Activated B cell treated with CpG ODN at 0.5 μM for 24 hours (primary cell): ENCODE measurements at regions not wholly inside any gene's neighbourhood (a gene's known extent, or its start where the extent isn't known, plus 50 kb on each side); places are given as distances from the start of the nearest gene placed in this dataset.

Experiments used
- ATAC-seq: fragments of 200-7000 bp; cut with Tn5 transposase; one replicate; pipeline ENCODE4 v1.10.0; 2021; ENCODE audit warnings: low read depth, mild to moderate bottlenecking, moderate library complexity
- CTCF ChIA-PET: fragments of 350-600 bp; sonication (Branson Sonifier 250); formaldehyde crosslinking; loops from one replicate; lab custom pipeline; 2021; ENCODE audit warnings: antibody characterized with exemption; lab: Charles Lee
- POLR2A ChIA-PET: fragments of 350-600 bp; sonication (Branson Sonifier 250); formaldehyde crosslinking; loops from one replicate; lab custom pipeline; 2021; ENCODE audit warnings: antibody characterized with exemption; lab: Charles Lee
- DNase-seq: peaks from one replicate; pipeline ENCODE4 v3.0.0; 2022
- H3K27ac Mint-ChIP-seq: one replicate; pipeline ENCODE4 v1.8.0; 2020; ENCODE audit warnings: mixed read lengths
- H3K27me3 Mint-ChIP-seq: one replicate; pipeline ENCODE4 v1.8.0; 2021; ENCODE audit warnings: mixed read lengths
- H3K36me3 Mint-ChIP-seq: one replicate; pipeline ENCODE4 v1.8.0; 2021; ENCODE audit warnings: low read depth, mixed read lengths
- H3K4me1 Mint-ChIP-seq: one replicate; pipeline ENCODE4 v1.8.0; 2021; ENCODE audit warnings: mixed read lengths
- H3K4me3 Mint-ChIP-seq: one replicate; pipeline ENCODE4 v1.8.0; 2020; ENCODE audit warnings: mild to moderate bottlenecking, mixed read lengths
- H3K9me3 Mint-ChIP-seq: one replicate; pipeline ENCODE4 v1.8.0; 2020; ENCODE audit warnings: mixed read lengths
- intact Hi-C: fragments of 100-400 bp; cut with micrococcal nuclease; formaldehyde crosslinking; loops from one replicate; pipeline ENCODE4 v1.15.1; 2024
- TF ChIP-seq, protein P1 (sequence below): fragments of 200-600 bp; IDR thresholded peaks from one replicate; pipeline ENCODE4 v1.8.0; 2022; ENCODE audit warnings: antibody characterized with exemption, mild to moderate bottlenecking

DNA sequence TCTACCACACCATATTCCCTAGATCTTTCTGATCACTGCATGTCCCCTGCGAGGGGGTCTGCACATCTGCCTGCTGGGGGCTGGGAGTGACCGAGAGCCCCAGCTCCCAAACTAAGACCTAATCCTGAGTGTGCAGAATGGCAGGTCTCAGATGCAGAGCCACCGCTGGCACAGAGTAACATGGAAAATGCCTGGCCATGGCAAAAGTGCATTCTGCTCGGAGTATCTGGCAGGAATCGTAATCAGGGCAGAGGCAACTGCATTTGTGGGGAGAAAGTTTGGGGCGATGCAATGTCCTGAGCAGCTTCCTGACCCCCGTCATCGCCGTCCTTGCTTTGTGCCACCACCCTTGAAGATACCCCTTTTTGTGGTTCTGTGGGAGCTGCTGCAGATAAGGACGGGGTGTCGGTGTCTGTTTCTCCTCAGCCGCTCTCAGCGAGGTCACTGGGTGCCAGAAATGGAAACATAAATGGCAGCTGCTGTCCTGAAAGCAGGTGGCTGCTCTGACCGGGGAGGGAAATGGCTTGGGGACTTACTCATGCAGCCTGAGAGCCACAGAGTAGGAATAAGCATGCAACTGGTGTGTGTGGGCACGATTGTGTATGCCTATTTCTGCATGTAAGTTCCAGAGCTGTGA is 157.9 kb downstream of the LY86 start:
- no peak for ATAC-seq
- ChIA-PET CTCF (no interaction called here), POLR2A (no interaction called here)
- intact Hi-C loops, result no loop called here
- Mint-ChIP-seq H3K36me3 (no peaks in the 10 kb centered on the region), H3K27me3 (no peaks in the 10 kb centered on the region), H3K4me3 (no peak overlapping the region), H3K9me3 (no peaks in the 10 kb centered on the region), H3K4me1 (no peaks in the 10 kb centered on the region), H3K27ac (no peak overlapping the region)
- TF ChIP-seq, protein P1, sequence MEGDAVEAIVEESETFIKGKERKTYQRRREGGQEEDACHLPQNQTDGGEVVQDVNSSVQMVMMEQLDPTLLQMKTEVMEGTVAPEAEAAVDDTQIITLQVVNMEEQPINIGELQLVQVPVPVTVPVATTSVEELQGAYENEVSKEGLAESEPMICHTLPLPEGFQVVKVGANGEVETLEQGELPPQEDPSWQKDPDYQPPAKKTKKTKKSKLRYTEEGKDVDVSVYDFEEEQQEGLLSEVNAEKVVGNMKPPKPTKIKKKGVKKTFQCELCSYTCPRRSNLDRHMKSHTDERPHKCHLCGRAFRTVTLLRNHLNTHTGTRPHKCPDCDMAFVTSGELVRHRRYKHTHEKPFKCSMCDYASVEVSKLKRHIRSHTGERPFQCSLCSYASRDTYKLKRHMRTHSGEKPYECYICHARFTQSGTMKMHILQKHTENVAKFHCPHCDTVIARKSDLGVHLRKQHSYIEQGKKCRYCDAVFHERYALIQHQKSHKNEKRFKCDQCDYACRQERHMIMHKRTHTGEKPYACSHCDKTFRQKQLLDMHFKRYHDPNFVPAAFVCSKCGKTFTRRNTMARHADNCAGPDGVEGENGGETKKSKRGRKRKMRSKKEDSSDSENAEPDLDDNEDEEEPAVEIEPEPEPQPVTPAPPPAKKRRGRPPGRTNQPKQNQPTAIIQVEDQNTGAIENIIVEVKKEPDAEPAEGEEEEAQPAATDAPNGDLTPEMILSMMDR, result no peak
- DNase-seq, result no peak

DNA sequence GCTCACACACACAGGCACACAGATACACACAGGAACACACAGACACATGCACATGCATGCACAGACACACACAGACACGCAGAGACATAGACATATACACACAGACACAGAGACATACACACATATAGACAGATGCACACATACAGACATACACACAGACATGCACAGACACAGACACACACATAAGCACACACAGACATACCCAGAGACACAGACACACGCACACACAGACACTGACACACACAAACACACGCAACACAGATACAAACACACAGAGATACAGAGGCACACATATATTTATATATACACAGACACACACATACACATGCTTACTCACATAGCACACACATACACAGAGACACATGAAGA is 158.4 kb downstream of the LY86 start:
- no peaks in the 10 kb centered on the region for H3K4me1 Mint-ChIP-seq
- H3K27me3 Mint-ChIP-seq, result no peaks in the 10 kb centered on the region
- no peak for DNase-seq
- TF ChIP-seq, protein P1, result no peak
- no peak overlapping the region for H3K4me3 Mint-ChIP-seq
- intact Hi-C loops, result no loop called here
- ATAC-seq, result no peak
- no peak overlapping the region for H3K27ac Mint-ChIP-seq
- H3K36me3 Mint-ChIP-seq, result no peaks in the 10 kb centered on the region
- ChIA-PET POLR2A (no interaction called here), CTCF (no interaction called here)
- no peaks in the 10 kb centered on the region for H3K9me3 Mint-ChIP-seq

DNA sequence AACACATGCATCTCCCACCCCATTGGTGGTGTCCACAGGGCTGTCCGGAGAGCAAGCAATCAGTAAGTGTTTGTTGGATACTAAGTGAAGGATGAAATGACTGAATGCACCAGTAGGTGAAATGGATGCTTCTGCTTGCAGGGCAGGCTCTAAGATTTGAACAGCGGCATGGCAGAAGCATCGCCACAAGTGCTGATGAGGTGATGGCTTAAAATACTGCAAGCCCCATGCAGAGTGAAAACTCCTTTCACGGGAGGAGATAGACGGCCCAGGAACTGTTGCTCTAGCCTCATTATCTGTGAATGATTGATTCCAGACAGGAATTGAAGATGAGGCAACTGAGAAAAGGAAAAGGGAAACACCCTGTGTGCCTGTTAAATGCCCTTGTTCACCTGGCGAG is 158.9 kb downstream of the LY86 start:
- Mint-ChIP-seq H3K9me3 (no peaks in the 10 kb centered on the region), H3K27me3 (no peaks in the 10 kb centered on the region), H3K27ac (no peak overlapping the region), H3K4me1 (no peaks in the 10 kb centered on the region), H3K36me3 (no peaks in the 10 kb centered on the region), H3K4me3 (no peak overlapping the region)
- DNase-seq (no peak), ATAC-seq (no peak)
- intact Hi-C loops, result no loop called here
- TF ChIP-seq, protein P1, result no peak
- POLR2A ChIA-PET, result no interaction called here
- CTCF ChIA-PET, result no interaction called here

DNA sequence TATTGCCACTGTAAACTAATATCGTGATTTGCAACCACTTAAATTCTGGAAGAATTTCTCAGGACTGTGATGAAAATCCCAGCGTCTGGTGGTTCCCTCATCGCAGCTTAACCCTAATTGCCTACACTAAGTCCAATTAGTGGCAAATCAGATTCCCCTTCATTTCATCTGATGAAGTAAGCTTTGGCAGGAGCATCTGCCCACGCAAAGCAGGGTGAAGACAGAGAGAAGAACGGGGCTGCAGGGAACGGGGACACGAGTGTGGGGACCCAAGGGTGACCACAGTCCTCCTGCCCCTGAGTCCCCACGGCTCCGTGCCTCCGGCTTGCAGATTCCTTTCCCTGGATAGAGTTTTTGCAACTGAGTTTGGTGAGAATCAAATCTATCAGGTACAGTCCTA is 159.5 kb downstream of the LY86 start:
- POLR2A ChIA-PET, result no interaction called here
- no peaks in the 10 kb centered on the region for H3K9me3 Mint-ChIP-seq
- ATAC-seq (no peak), DNase-seq (no peak)
- no peaks in the 10 kb centered on the region for H3K4me1 Mint-ChIP-seq
- no peaks in the 10 kb centered on the region for H3K27me3 Mint-ChIP-seq
- H3K36me3 Mint-ChIP-seq, result no peaks in the 10 kb centered on the region
- no peak overlapping the region for H3K27ac Mint-ChIP-seq
- TF ChIP-seq, protein P1, result no peak
- no peak overlapping the region for H3K4me3 Mint-ChIP-seq
- intact Hi-C loops, result no loop called here
- CTCF ChIA-PET, result no interaction called here

DNA sequence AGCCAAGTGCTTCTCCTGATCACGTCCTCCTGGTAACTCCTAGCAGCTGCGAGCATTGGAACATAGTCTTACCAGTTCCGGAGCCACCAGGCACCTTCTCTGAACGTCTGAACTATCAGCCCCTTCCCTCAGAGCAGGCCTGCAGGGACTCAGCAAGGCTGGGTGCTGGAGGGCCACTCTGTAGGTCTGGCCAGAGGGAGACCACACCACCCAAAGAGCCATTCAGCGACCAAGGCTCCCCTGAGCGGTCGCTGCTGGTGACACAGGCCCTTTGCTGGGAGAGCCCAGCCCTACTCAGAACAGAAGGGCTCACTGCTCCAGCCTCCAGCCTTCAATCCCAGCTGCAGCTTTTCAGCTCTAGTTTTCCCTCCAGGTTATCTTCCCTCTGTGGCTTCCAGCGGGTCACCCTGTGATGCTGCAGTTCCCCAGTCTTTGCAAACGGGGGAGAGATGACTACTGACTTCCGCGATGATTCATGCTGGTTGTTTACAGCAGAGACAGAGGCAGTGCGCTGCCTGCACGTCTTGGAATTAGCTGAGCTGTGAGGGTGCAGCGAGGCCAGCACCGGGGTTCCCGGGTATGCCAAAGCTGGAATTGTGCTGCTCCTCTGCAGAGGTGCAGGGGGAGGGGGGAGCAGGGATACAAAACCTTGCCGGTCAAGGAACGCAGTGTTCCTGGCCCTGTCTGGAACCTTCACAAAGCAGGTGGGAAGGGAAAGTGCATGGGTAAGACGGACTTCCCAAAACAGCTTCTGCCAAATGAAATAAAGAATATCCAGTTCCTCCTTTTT is 161.4 kb downstream of the LY86 start:
- H3K27ac Mint-ChIP-seq, result no peak overlapping the region
- POLR2A ChIA-PET, result interaction anchor here (0.6 to 0.7 kb wide), 2 partner anchors 7 to 64 kb away, joined by 3 to 6 read pairs; no protein-coding TSS in a partner anchor

More for the DNA sequence above, 161.4 kb downstream of the LY86 start:
- H3K27me3 Mint-ChIP-seq, result peaks cover 3% of the 10 kb centered on the region
- intact Hi-C loops, result no loop called here
- no peaks in the 10 kb centered on the region for H3K36me3 Mint-ChIP-seq
- CTCF ChIA-PET, result interaction anchor here (1.6 kb wide), 1 partner anchor 9 kb away, joined by 4 read pairs; no protein-coding TSS in a partner anchor
- no peak overlapping the region for H3K4me3 Mint-ChIP-seq
- TF ChIP-seq, protein P1, result no peak
- H3K9me3 Mint-ChIP-seq, result no peaks in the 10 kb centered on the region
- ATAC-seq (no peak), DNase-seq (no peak)
- no peaks in the 10 kb centered on the region for H3K4me1 Mint-ChIP-seq
